Keratinocyte (primary cell): ENCODE measurements at regions not wholly inside any gene's neighbourhood (a gene's known extent, or its start where the extent isn't known, plus 50 kb on each side); places are given as distances from the start of the nearest gene placed in this dataset.

Experiments used
- DNase-seq: peaks from one replicate; pipeline ENCODE4 v3.0.0-alpha.2; 2011; ENCODE audit warnings: low read depth, missing footprints, low spot score
- FAIRE-seq: peaks from 2 replicates; lab custom pipeline; 2011; peaks lifted over from hg19 to GRCh38; lab: Jason Lieb, UNC
- H2AFZ ChIP-seq: 2 replicates; pipeline ENCODE4 v1.6.0; 2012; ENCODE audit warnings: low read length, control low read depth, inconsistent platforms; ENCODE audit not compliant: control insufficient read depth
- H3K27ac ChIP-seq: 2 replicates; pipeline ENCODE4 v1.5.1; 2011; ENCODE audit warnings: low read length; ENCODE audit not compliant: control insufficient read depth, insufficient read depth
- H3K27me3 ChIP-seq: 3 replicates; pipeline ENCODE4 v1.6.0; 2011; ENCODE audit warnings: low read length; ENCODE audit not compliant: control insufficient read depth, insufficient read depth; ENCODE audit errors: extremely low read depth
- H3K36me3 ChIP-seq, 2 experiments: 2 replicates in 1 of 2; 3 replicates in 1 of 2; pipeline ENCODE4 v1.5.1; 2011; ENCODE audit warnings: low read length in 2 of 2, mild to moderate bottlenecking in 1 of 2; ENCODE audit not compliant: control insufficient read depth in 2 of 2, insufficient read depth in 2 of 2; ENCODE audit errors: extremely low read depth in 1 of 2
- H3K4me1 ChIP-seq: 3 replicates; pipeline ENCODE4 v1.5.1; 2011; ENCODE audit warnings: low read length; ENCODE audit not compliant: control insufficient read depth, insufficient read depth; ENCODE audit errors: extremely low read depth
- H3K4me2 ChIP-seq: 3 replicates; pipeline ENCODE4 v1.6.0; 2011; ENCODE audit warnings: low read depth, low read length; ENCODE audit not compliant: control insufficient read depth, insufficient read depth; ENCODE audit errors: extremely low read depth
- H3K4me3 ChIP-seq, 3 experiments: fragments of 200-600 bp in 1 of 3; sonication (generic) in 1 of 3; 2 replicates in 2 of 3; 3 replicates in 1 of 3; pipeline ENCODE4 v1.5.1; 2011 to 2016; ENCODE audit warnings: low read length in 3 of 3, mild to moderate bottlenecking in 3 of 3, control low read depth in 2 of 3, inconsistent platforms in 1 of 3, low read depth in 1 of 3, mixed read lengths in 1 of 3, mixed run types in 1 of 3, moderate library complexity in 1 of 3; ENCODE audit not compliant: control insufficient read depth in 2 of 3, insufficient read depth in 2 of 3; ENCODE audit errors: extremely low read depth in 1 of 3
- H3K79me2 ChIP-seq: 2 replicates; pipeline ENCODE4 v1.6.0; 2012; ENCODE audit warnings: low read length; ENCODE audit not compliant: control insufficient read depth, insufficient read depth
- H3K9ac ChIP-seq: 3 replicates; pipeline ENCODE4 v1.6.0; 2011; ENCODE audit warnings: low read length; ENCODE audit not compliant: control insufficient read depth, insufficient read depth; ENCODE audit errors: extremely low read depth
- H3K9me1 ChIP-seq: 3 replicates; pipeline ENCODE4 v1.6.0; 2011; ENCODE audit warnings: low read length; ENCODE audit not compliant: control insufficient read depth, insufficient read depth; ENCODE audit errors: extremely low read depth
- H3K9me3 ChIP-seq: 2 replicates; pipeline ENCODE4 v1.5.1; 2012; ENCODE audit warnings: low read depth, low read length; ENCODE audit not compliant: control insufficient read depth
- H4K20me1 ChIP-seq: 3 replicates; pipeline ENCODE4 v1.6.0; 2011; ENCODE audit warnings: low read length; ENCODE audit not compliant: control insufficient read depth, insufficient read depth; ENCODE audit errors: extremely low read depth
- EZH2 ChIP-seq: IDR thresholded peaks from one replicate; pipeline ENCODE4 v1.6.1; 2012; ENCODE audit warnings: inconsistent platforms, mild to moderate bottlenecking, low read length, moderate library complexity
- dilution Hi-C: fragments of 300-500 bp; cut with MboI; formaldehyde crosslinking; loops from one replicate; pipeline ENCODE4 v1.7.0; 2020; ENCODE audit warnings: low sequenced_read_pairs; ENCODE audit not compliant: extremely low pct_ligation_motif_present
- TF ChIP-seq, protein P1 (sequence below), 3 experiments: IDR thresholded peaks in 1 of 3; conservative IDR thresholded peaks in 1 of 3; optimal IDR thresholded peaks in 1 of 3; 2 replicates in 2 of 3; 3 replicates in 1 of 3; pipeline versions ENCODE3 to v1.5.1; 2011; ENCODE audit warnings: low read length in 3 of 3, mild to moderate bottlenecking in 3 of 3, moderate library complexity in 2 of 3, control low read depth in 1 of 3, inconsistent platforms in 1 of 3; ENCODE audit not compliant: insufficient read depth in 2 of 3; ENCODE audit errors: extremely low read depth in 1 of 3

DNA sequence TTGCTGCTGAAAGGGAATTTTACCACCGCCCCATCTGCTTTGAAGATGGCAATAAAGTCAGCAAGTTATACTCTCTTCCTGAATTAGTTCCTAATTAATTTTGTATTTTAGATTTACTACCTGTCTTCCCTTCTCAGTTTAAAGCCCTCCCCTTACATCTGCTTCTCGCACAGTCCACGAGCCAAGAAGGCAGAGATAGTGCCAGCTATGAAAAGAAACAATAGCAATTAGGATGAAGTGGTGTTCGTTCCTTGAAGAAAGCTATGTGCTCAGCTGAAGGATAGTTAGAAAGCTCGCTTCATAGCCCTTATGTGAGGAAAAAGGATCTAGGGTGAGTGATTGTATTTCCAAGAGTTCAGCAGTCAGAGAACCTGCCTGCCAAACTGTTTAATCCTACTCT is 1678.8 kb upstream of the TENM3 start:
- Histone ChIP-seq H3K36me3 (no peaks in the 10 kb centered on the region), H3K9me3 (peaks cover 7% of the 10 kb centered on the region), H3K27ac (no peak overlapping the region), H3K27me3 (no peaks in the 10 kb centered on the region), H3K79me2 (no peaks in the 10 kb centered on the region), H4K20me1 (no peaks in the 10 kb centered on the region), H3K9me1 (no peaks in the 10 kb centered on the region), H3K4me1 (no peaks in the 10 kb centered on the region), H3K4me2 (no peak overlapping the region), H2AFZ (no peak overlapping the region), H3K9ac (no peak overlapping the region), H3K4me3 (no peak overlapping the region)
- TF ChIP-seq, protein P1, sequence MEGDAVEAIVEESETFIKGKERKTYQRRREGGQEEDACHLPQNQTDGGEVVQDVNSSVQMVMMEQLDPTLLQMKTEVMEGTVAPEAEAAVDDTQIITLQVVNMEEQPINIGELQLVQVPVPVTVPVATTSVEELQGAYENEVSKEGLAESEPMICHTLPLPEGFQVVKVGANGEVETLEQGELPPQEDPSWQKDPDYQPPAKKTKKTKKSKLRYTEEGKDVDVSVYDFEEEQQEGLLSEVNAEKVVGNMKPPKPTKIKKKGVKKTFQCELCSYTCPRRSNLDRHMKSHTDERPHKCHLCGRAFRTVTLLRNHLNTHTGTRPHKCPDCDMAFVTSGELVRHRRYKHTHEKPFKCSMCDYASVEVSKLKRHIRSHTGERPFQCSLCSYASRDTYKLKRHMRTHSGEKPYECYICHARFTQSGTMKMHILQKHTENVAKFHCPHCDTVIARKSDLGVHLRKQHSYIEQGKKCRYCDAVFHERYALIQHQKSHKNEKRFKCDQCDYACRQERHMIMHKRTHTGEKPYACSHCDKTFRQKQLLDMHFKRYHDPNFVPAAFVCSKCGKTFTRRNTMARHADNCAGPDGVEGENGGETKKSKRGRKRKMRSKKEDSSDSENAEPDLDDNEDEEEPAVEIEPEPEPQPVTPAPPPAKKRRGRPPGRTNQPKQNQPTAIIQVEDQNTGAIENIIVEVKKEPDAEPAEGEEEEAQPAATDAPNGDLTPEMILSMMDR (optimal IDR thresholded peaks at IDR 0.05 in 1 of 3, IDR thresholded peaks at IDR 0.05 in 1 of 3, conservative IDR thresholded peaks at IDR 0.05 in 1 of 3; ENCODE audit: extremely low read depth in 1 of 3, insufficient read depth in 2 of 3, low read length in 3 of 3): no peak
- no peak for TF ChIP-seq EZH2
- dilution Hi-C loops: no loop called here
- no peak for FAIRE-seq
- DNase-seq: no peak

DNA sequence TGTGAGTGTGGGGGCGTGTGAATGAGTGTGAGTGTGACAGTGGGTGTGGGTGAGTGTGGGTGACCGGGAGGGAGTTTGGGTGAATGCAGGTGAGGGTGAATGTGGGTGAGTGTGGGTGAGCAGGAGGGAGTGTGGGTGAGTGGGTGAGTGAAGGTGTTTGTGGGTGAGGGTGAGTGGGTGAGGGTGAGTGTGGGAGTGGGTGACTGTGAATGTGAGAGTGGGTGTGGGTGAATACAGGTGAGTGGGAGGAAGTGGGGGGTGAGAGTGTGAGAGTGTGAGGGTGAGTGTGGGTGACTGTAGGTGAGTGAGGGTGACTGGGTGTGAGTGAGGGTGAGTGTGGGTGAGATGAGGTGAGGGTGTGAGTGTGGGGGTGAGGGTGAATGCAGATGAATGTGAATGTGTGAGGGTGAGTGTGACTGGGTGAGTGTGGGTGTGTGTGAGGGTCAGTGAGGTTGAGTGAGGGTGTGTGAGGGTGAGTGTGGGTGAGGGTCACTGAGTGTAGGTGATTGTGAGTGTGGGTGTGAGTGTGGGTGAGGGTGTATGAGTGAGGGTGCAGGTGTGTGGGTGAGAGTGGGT is 1677.3 kb upstream of the TENM3 start:
- FAIRE-seq: no peak
- H2AFZ ChIP-seq: no peak overlapping the region
- no peak overlapping the region for H3K9ac ChIP-seq
- H3K27ac ChIP-seq: no peak overlapping the region
- no peaks in the 10 kb centered on the region for H3K4me1 ChIP-seq
- H3K36me3 ChIP-seq: no peaks in the 10 kb centered on the region
- no peaks in the 10 kb centered on the region for H4K20me1 ChIP-seq
- TF ChIP-seq EZH2: no peak
- TF ChIP-seq, protein P1 (optimal IDR thresholded peaks at IDR 0.05 in 1 of 3, IDR thresholded peaks at IDR 0.05 in 1 of 3, conservative IDR thresholded peaks at IDR 0.05 in 1 of 3; ENCODE audit: extremely low read depth in 1 of 3, insufficient read depth in 2 of 3, low read length in 3 of 3): no peak
- no peaks in the 10 kb centered on the region for H3K9me1 ChIP-seq
- no peaks in the 10 kb centered on the region for H3K79me2 ChIP-seq
- H3K9me3 ChIP-seq: peaks cover 7% of the 10 kb centered on the region
- dilution Hi-C loops: no loop called here
- H3K4me2 ChIP-seq: no peak overlapping the region
- no peak for DNase-seq
- no peaks in the 10 kb centered on the region for H3K27me3 ChIP-seq
- H3K4me3 ChIP-seq: no peak overlapping the region
